ENCODE measurements at regions not wholly inside any gene's neighbourhood (a gene's known extent, or its start where the extent isn't known, plus 50 kb on each side); places are given as distances from the start of the nearest gene placed in this dataset.

GRCh38 chr17:53659181-53659580 lies 163.5 kb upstream of the KIF2B start:
- TF ChIP-seq CTCF (IDR thresholded peaks at IDR 0.05) (no peak), POLR2A (IDR thresholded peaks at IDR 0.05) (no peak)

Data from thyroid gland (tissue), 4 donors.